GM18867 (cell line): ENCODE measurements at regions not wholly inside any gene's neighbourhood (a gene's known extent, or its start where the extent isn't known, plus 50 kb on each side); places are given as distances from the start of the nearest gene placed in this dataset.

ENCODE experiments used
- ATAC-seq: cut with Tn5 transposase; IDR thresholded peaks from one replicate; pipeline ENCODE4 v1.9.1; 2021; ENCODE audit warnings: mild to moderate bottlenecking, moderate library complexity; ENCODE audit not compliant: unreplicated experiment

GRCh38 chr2:6640621-6641015 is 225.1 kb downstream of the CMPK2 start:
- ATAC-seq: no peak

GRCh38 chr2:6641956-6642355 is 223.8 kb downstream of the CMPK2 start:
- ATAC-seq: no peak

- no peak for ATAC-seq
These were observed 221.4 kb downstream of the CMPK2 start for GRCh38 chr2:6644261-6644660.

- no peak for ATAC-seq
These were observed 220.7 kb downstream of the CMPK2 start for GRCh38 chr2:6645004-6645403.

- ATAC-seq: no peak
These were observed 220.0 kb downstream of the CMPK2 start for GRCh38 chr2:6645672-6646071.

GRCh38 chr2:6647046-6647445 is 218.7 kb downstream of the CMPK2 start:
- no peak for ATAC-seq

GRCh38 chr2:6648596-6649247 is 217.0 kb downstream of the CMPK2 start:
- no peak for ATAC-seq

GRCh38 chr2:6650311-6650710 is 215.4 kb downstream of the CMPK2 start:
- no peak for ATAC-seq

GRCh38 chr2:6652251-6652650 is 213.5 kb downstream of the CMPK2 start:
- no peak for ATAC-seq

GRCh38 chr2:6653281-6653750 is 212.4 kb downstream of the CMPK2 start:
- ATAC-seq: no peak

- ATAC-seq: no peak
These were observed 211.4 kb downstream of the CMPK2 start for GRCh38 chr2:6654279-6654678.

- no peak for ATAC-seq
These were observed 209.1 kb downstream of the CMPK2 start for GRCh38 chr2:6656633-6657032.

- no peak for ATAC-seq
These were observed 208.6 kb downstream of the CMPK2 start for GRCh38 chr2:6657136-6657535.

- ATAC-seq: peak; percentile 98
These were observed 207.9 kb downstream of the CMPK2 start for GRCh38 chr2:6657855-6658254.

- no peak for ATAC-seq
These were observed 201.2 kb downstream of the CMPK2 start for GRCh38 chr2:6664332-6665061.

GRCh38 chr2:6665093-6666045 is 200.3 kb downstream of the CMPK2 start:
- ATAC-seq: no peak

GRCh38 chr2:6667326-6667725 is 198.4 kb downstream of the CMPK2 start:
- no peak for ATAC-seq

- no peak for ATAC-seq
These were observed 193.8 kb downstream of the CMPK2 start for GRCh38 chr2:6671913-6672312.

GRCh38 chr2:6674381-6674780 is 191.3 kb downstream of the CMPK2 start:
- no peak for ATAC-seq

GRCh38 chr2:6675791-6676190 is 189.9 kb downstream of the CMPK2 start:
- ATAC-seq: no peak

GRCh38 chr2:6676241-6676640 is 189.5 kb downstream of the CMPK2 start:
- ATAC-seq: no peak
